Stimulated activated CD8-positive, alpha-beta memory T cell treated with anti-CD3 and anti-CD28 coated beads, Interleukin-4, amount 100 ng/mL, for 24 hours (primary cell): ENCODE measurements at regions not wholly inside any gene's neighbourhood (a gene's known extent, or its start where the extent isn't known, plus 50 kb on each side); places are given as distances from the start of the nearest gene placed in this dataset.
A peak's percentile ranks its signal among the peaks of the same experiment; 100 is the strongest.

ENCODE experiments used
- DNase-seq: peaks from one replicate; pipeline ENCODE4 v3.0.0-alpha.2; 2020; ENCODE audit warnings: low read depth

DNA sequence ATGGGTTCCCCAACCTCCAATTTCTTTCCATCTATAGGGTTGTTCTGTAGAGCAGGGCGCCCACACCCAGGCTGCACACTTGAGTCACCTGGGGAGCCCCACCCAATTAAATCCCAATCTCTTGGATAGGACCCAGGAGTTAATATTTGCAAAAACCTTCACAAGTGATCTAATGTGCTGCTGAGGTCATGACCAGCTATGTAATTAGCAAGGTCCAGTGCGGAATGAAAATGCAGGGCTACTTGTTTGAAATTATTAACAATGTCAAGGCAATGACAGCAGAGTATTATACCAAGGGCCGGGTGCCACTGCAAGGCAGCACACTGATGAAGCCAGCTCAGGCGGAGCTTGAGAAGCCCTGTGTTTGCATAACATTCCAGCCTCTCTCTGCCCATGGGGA lies 302.7 kb downstream of the MAF start:
- no peak for DNase-seq

DNA sequence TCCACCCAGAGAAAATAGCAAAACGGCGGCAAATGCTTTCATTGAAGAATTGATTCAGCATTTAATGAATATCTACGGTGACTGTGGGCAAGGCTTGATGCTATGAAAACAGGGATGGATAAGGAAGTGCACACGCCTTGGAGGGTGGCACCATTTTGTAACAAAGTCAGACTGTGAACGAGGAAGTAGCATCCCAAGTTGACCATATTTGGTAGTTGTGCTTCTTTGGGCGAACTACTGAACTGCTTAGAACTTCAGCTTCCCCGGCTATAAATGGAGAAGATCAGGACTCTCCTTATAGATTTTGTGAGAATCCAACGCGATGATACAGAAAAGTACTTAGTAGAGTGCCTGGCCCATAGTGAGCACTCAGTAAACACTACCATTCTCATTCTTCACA lies 303.2 kb downstream of the MAF start:
- DNase-seq: no peak

GRCh38 chr16:79296491-79296890 lies 304.0 kb downstream of the MAF start:
- no peak for DNase-seq

DNA sequence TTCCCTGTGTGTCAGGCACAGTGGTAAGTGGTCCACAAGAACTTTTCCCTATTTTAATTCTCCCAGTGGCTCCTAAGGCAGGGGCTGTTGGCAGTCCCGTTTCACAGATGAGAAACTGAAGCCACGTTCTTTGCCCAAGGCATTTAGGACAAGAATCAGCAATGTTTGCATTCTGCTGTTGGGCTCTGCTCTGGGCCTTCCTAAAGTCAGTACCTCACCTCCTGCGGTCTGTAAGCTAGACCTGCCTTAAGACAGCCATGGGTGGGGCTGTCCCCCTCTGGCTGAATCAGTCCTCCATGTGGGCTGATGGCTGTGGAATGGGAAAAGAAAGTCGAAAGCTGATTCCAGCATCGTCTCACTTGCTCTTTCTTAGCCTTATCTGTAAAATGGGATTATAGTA lies 304.8 kb downstream of the MAF start:
- no peak for DNase-seq

- no peak for DNase-seq
Observed at GRCh38 chr16:79295162-79295561, 305.4 kb downstream of the MAF start.

DNA sequence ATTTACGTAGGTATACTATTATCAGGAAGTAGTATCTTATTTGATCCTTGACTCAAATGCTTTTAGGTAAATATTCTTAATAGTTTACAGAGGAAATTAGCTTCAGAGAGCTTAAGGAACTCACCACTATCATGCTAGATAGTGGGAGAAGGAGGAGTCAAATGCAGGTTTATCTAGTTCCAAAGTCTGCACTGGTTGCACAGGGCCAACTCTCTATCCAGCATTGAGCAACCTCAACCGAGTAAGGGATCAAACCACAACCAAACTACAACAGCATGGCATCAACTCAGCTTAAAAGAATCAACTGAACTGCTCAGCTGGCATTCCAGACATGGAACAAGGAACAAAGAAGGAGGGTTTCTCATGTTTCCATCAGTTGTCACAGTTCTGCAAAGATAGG lies 306.0 kb downstream of the MAF start:
- no peak for DNase-seq

DNA sequence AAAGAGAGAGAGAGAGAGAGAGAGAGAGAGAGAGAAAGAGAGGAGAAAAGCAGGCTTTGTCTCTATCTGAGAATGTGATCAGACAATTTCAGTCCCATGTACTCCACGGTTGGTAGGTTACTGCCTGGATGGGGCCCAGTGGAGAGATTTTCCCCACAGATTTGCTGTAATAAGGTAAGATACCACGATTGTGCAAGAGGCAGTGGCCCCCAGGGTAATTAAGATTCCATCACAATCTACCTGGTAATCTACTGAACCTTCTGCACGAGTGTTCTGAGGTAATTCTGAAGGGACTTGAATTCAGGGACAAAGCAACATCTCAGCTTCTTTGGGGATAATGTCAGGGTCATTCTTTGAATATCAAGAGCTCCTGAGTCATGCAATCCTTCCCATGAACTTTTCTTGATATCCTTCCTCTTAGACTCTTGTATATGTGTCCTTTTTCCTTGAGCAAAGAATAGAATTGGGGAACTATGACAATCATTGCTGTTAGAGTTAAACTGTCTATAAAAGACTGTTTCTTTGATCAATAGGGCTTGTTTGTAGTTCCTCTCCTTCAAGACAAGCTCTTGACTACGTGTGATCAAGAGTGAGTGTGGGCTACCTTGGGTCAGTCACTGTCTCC lies 306.6 kb downstream of the MAF start:
- DNase-seq: no peak

DNA sequence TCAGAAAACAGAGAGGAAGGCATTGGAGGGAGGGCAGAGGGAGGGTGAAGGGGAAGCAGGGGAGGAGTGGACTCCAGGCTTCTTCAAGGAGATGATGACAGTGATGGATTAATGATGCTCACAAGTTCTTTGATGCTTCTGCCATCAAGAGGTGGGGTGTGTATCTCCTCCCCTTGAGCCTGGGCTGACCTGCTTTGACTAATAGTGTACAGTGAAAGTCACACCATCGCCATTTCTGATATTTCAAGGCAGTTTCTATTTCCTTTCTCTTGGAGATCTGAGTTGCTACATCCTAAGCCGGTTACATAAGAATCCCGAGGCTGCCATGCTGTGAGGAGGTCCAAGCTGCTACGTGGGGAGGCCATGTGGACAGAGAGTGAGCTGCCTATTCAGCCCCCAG lies 312.5 kb downstream of the MAF start:
- DNase-seq: no peak

DNA sequence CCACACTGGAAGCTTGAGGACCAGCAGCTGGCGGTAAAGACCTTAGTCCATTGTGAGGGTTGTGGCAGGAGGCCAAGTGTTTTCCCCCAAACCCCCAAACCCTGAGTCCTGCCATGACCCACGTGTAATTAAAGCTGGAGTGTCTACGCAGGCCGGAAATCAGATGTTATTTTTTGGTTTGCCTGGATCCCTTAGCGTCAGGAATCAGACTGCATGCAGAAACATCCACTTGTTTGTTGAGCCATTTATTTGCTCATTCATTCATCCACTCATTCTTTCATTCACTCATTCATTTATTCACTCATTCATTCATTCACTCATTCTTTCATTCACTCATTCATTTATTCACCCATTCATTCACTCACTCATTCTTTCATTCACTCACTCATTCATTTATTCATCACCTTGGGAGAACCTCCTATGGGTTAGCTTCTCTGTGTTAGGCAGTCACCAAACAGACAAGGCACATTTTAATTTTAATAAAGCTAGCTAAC lies 313.1 kb downstream of the MAF start:
- DNase-seq: no peak

GRCh38 chr16:79286646-79287423 lies 313.7 kb downstream of the MAF start:
- no peak for DNase-seq

GRCh38 chr16:79284766-79285165 lies 315.8 kb downstream of the MAF start:
- no peak for DNase-seq

DNA sequence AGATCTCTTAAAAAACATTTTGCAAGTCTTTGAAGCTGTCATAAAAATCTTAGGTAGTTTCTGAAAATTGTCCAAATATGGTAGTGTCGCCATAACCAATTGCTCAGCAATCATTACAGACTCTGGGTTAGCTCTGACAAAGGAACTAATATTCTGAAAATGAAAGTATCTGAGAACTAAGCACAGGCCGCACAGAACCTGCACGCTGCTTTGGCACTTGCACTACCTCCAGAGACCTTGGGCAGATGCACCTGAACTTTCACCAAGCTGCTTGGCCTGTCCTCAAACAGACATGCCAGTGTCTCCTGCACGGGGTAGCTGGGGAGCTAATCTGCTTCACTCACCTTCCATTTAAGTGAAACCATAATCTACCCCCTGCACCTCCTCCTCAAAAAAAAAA lies 317.0 kb downstream of the MAF start:
- no peak for DNase-seq

DNA sequence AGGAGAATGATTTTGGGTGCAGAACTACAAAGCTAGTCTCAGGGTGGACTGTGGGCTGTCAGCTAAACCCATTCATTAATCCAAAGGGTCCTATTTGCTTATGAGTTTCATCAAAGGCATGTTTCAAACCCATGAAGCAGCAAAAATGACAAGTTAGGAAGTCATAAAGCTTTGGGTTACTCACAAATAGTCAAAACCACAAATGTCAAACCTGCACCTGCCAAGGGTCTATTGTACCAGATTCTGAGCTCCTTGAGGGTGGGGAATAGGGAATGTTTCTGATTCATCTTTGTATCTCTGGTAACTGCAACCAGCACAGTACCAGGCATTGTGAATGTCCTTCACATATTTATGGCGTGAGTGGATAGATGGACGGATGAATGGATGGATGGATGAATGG lies 317.7 kb downstream of the MAF start:
- no peak for DNase-seq

- DNase-seq: peak; percentile 38
Observed at GRCh38 chr16:79278506-79278905, 322.0 kb downstream of the MAF start.

DNA sequence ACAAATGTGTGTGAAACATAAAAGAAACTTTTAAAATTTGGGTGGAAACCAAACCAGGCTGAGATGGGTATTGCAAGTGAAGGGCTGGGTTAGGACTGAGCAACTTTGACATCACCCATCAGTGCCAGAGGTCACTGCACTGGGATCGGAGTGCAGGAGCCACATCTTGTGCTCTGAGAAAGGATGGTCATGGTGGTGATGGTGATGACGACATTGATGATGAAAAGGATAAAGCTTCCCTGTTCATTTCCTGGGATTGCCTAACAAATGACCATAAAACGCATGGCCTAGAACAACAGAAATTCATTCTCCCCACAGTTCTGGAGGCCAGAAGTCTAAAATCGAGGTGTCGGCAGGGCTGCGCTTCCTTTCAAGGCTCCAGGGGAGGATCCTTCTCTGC lies 324.0 kb downstream of the MAF start:
- no peak for DNase-seq

DNA sequence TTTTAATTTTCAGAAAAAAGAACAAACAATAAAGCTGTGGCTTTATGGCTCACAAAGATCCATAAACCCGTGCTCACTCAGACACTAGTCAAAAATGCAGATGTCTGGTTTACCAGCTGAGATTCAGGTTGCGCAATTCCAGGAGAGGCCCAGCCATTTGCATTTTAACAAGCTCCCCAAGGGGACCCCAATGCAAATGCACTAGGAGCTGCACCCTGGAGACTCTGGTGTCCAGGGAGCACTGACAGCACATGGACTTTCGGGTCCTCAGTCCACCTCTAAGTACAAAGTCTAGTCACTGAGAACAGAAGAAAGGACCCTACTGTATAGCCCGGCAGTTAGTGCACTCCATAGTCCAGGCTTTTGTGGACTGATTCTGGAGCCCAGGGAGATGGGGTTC lies 326.3 kb downstream of the MAF start:
- no peak for DNase-seq

GRCh38 chr16:79272141-79272577 lies 328.4 kb downstream of the MAF start:
- peak; percentile 49 for DNase-seq

DNA sequence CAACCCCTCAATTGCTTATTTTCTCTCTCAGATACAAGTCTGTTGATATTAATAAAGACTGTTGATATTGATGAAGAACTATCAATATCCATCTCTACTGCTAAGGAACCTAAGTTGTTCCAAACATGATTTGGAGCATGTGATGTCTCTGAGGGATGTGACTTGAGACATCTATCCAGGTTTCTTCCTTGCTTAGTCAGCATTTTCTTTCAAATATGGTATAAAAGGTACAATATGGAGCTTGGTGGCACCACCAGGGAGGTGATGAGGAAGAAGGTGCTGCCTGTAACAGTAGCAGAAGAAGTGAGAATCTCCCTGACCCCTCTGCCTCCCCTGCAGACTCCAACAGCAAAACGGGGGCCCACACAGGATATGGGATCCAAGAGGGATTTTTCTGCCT lies 329.0 kb downstream of the MAF start:
- no peak for DNase-seq

GRCh38 chr16:79270011-79270410 lies 330.5 kb downstream of the MAF start:
- no peak for DNase-seq

- DNase-seq: peak; percentile 42
Observed at GRCh38 chr16:79269211-79269863, 331.2 kb downstream of the MAF start.

DNA sequence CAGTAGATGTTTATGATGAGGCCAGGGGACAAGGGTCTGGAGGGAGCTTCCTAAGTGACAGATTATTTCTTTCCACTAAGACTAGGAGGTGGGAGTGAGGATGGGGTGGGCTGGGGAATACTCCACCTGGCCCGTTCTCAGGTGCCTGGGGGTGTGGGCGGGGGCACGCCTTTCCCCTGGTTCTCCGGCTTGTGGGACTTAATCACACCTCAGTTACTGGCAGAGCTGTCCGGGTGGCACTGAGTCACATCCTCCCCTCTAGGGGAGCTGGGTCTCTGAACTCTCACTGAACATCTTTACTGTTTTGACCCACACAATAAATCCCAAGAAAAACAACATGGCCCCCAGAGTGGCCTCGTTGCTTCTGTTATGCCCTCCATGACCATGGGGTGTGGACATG lies 332.8 kb downstream of the MAF start:
- DNase-seq: no peak

DNA sequence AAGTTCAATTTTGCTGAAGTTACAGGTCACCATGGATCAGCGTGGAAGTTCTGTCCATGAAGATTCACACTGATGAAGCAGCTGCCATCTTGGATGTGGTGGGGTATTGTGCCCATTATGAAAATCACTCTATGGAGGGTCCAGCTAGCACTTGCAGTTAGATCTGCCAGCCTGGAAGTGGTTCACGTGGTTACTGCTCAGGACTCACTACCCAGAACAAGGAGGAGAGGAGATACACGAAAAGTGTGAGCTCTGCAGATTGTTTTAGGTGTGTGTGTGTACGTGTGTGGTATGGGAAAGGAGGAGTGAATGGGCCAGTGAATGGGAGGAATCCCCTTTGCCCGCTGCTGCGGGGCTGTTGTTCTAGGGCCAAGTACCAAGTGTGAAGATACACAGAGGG lies 333.4 kb downstream of the MAF start:
- no peak for DNase-seq

DNA sequence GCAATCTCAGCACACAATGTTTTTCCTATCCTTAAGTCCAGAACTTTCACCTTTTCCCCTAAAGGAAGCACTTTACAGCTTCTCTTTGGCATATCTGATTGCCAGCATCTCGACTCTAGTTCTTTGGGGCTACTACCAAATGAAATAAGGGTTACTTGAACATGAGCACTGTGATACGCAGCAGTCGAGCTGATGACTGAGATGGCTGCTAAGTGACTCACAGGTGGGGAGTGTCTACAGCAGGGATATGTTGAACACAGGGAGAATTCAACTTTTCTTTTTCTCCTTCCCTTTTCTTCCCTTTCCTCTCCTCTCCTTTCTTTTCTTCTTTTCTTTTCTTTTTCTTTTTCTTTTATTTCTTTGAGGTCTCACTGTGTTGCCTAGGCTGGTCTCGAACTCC lies 334.8 kb downstream of the MAF start:
- DNase-seq: no peak
